SK-N-SH (cell line): ENCODE measurements at regions not wholly inside any gene's neighbourhood (a gene's known extent, or its start where the extent isn't known, plus 50 kb on each side); places are given as distances from the start of the nearest gene placed in this dataset.

Experiments used
- CTCF ChIA-PET: fragments of 300-600, 350-600 bp; formaldehyde crosslinking; extraction: SDS; loops from one replicate; lab custom pipeline; 2021; lab: Yijun Ruan, JAX
- POLR2A ChIA-PET: fragments of 350-600 bp; sonication (Branson Sonifier 250); formaldehyde crosslinking; extraction: SDS; loops from one replicate; lab custom pipeline; 2020; ENCODE audit warnings: antibody characterized with exemption, inconsistent platforms; lab: Yijun Ruan, JAX
- DNase-seq: peaks from one replicate; pipeline ENCODE4 v3.0.0; 2012
- H2AFZ ChIP-seq: fragments of 200-600 bp; sonication (generic); 2 replicates; pipeline ENCODE4 v1.8.1; 2016; ENCODE audit warnings: antibody characterized with exemption, mild to moderate bottlenecking, low read depth
- H3F3A ChIP-seq: fragments of 200-600 bp; sonication (generic); replicated peaks from 2 replicates; pipeline ENCODE3; 2016; ENCODE audit warnings: antibody characterized with exemption, mild to moderate bottlenecking; ENCODE audit not compliant: insufficient read depth
- H3K27ac ChIP-seq, 2 experiments: fragments of 200-500 bp in 1 of 2; fragments of 200-600 bp in 1 of 2; sonication (Bioruptor generic) in 1 of 2; sonication (generic), shearing (Covaris generic) in 1 of 2; 2 replicates each; pipeline versions ENCODE4 v1.5.1 to v1.6.1; 2014 to 2016; ENCODE audit warnings: low read depth in 2 of 2, inconsistent platforms in 1 of 2, low read length in 1 of 2, mild to moderate bottlenecking in 1 of 2, mixed read lengths in 1 of 2
- H3K27me3 ChIP-seq: fragments of 200-600 bp; sonication (generic), shearing (Covaris generic); 2 replicates; pipeline ENCODE4 v1.6.1; 2016; ENCODE audit warnings: mixed run types; ENCODE audit not compliant: insufficient read depth
- H3K36me3 ChIP-seq, 2 experiments: fragments of 200-500 bp in 1 of 2; fragments of 200-600 bp in 1 of 2; sonication (Bioruptor generic) in 1 of 2; sonication (generic) in 1 of 2; replicated peaks in 1 of 2; 2 replicates each; pipeline versions ENCODE3 to v1.5.1; 2014 to 2016; ENCODE audit warnings: low read length in 1 of 2, mild to moderate bottlenecking in 1 of 2; ENCODE audit not compliant: insufficient read depth in 2 of 2, control insufficient read depth in 1 of 2
- H3K4me1 ChIP-seq, 2 experiments: fragments of 200-500 bp in 1 of 2; fragments of 200-600 bp in 1 of 2; sonication (Bioruptor generic) in 1 of 2; sonication (generic), shearing (Covaris generic) in 1 of 2; 2 replicates each; pipeline versions ENCODE4 v1.5.1 to v1.6.1; 2014 to 2016; ENCODE audit warnings: low read depth in 1 of 2, low read length in 1 of 2, mixed run types in 1 of 2; ENCODE audit not compliant: insufficient read depth in 2 of 2, control insufficient read depth in 1 of 2
- H3K4me2 ChIP-seq: fragments of 200-600 bp; sonication (generic), shearing (Covaris generic); 2 replicates; pipeline ENCODE4 v1.6.1; 2017; ENCODE audit warnings: mixed run types
- H3K4me3 ChIP-seq, 2 experiments: fragments of 200-500 bp in 1 of 2; fragments of 200-600 bp in 1 of 2; sonication (Bioruptor generic) in 1 of 2; sonication (generic), shearing (Covaris generic) in 1 of 2; 2 replicates each; pipeline versions ENCODE4 v1.5.1 to v1.8.1; 2014 to 2016; ENCODE audit warnings: low read depth in 2 of 2, inconsistent platforms in 1 of 2, low read length in 1 of 2, mild to moderate bottlenecking in 1 of 2, mixed read lengths in 1 of 2, moderate library complexity in 1 of 2
- H3K79me2 ChIP-seq: fragments of 200-600 bp; sonication (generic); 2 replicates; pipeline ENCODE4 v1.8.1; 2017; ENCODE audit warnings: mild to moderate bottlenecking; ENCODE audit not compliant: insufficient read depth
- H3K9ac ChIP-seq: fragments of 200-600 bp; sonication (generic); 2 replicates; pipeline ENCODE4 v1.6.1; 2017; ENCODE audit warnings: mixed run types
- H3K9me2 ChIP-seq: fragments of 200-600 bp; sonication (generic); 2 replicates; pipeline ENCODE4 v1.6.1; 2017; ENCODE audit warnings: mixed run types
- H3K9me3 ChIP-seq: fragments of 200-600 bp; sonication (generic); 2 replicates; pipeline ENCODE4 v1.6.1; 2017; ENCODE audit warnings: mixed run types, mild to moderate bottlenecking, moderate library complexity
- H4K20me1 ChIP-seq: fragments of 200-600 bp; sonication (generic); 2 replicates; pipeline ENCODE4 v1.6.1; 2017; ENCODE audit warnings: mild to moderate bottlenecking, mixed run types; ENCODE audit not compliant: insufficient read depth
- EP300 ChIP-seq, 2 experiments: IDR thresholded peaks; 2 replicates each; pipeline versions ENCODE4 v1.4.0 to v1.6.1; 2012; ENCODE audit warnings: borderline replicate concordance in 1 of 2, low read depth in 1 of 2, low read length in 1 of 2
- FOXM1 ChIP-seq: IDR thresholded peaks from 2 replicates; pipeline ENCODE4 v1.4.0; 2012; ENCODE audit warnings: low read depth, mild to moderate bottlenecking
- NRF1 ChIP-seq: IDR thresholded peaks from 2 replicates; pipeline ENCODE4 v1.6.1; 2012; ENCODE audit warnings: low read depth, mild to moderate bottlenecking, low read length
- RCOR1 ChIP-seq: fragments of 150-350 bp; IDR thresholded peaks from 2 replicates; pipeline ENCODE4 v1.6.1; 2017; ENCODE audit warnings: antibody characterized with exemption, low read length
- RXRA ChIP-seq: IDR thresholded peaks from 2 replicates; pipeline ENCODE4 v1.4.0; 2012; ENCODE audit warnings: low read depth, mild to moderate bottlenecking, borderline replicate concordance
- SIN3A ChIP-seq: IDR thresholded peaks from 2 replicates; pipeline ENCODE4 v1.6.1; 2012; ENCODE audit warnings: low read depth, mild to moderate bottlenecking, low read length, moderate library complexity, borderline replicate concordance
- TAF1 ChIP-seq: IDR thresholded peaks from 2 replicates; pipeline ENCODE4 v1.6.1; 2012; ENCODE audit warnings: low read depth, mild to moderate bottlenecking, low read length, moderate library complexity, borderline replicate concordance
- WGBS: methylation state at CpG from one replicate; pipeline ENCODE4 v1.1.6; 2017; ENCODE audit warnings: low lambda C conversion rate; 5-methylcytosine and 5-hydroxymethylcytosine counted together
- TF ChIP-seq, protein P1 (sequence below): IDR thresholded peaks from 2 replicates; pipeline ENCODE4 v1.4.0; 2012; ENCODE audit warnings: low read depth, borderline replicate concordance
- TF ChIP-seq, protein P2 (sequence below): IDR thresholded peaks from 2 replicates; pipeline ENCODE4 v1.6.1; 2012; ENCODE audit warnings: mild to moderate bottlenecking, low read depth, low read length, moderate library complexity
- TF ChIP-seq, protein P3 (sequence below): IDR thresholded peaks from 2 replicates; pipeline ENCODE4 v1.4.0; 2012; ENCODE audit warnings: low read depth
- TF ChIP-seq, protein P4 (sequence below): fragments of 150-350 bp; IDR thresholded peaks from 2 replicates; pipeline ENCODE4 v1.6.1; 2017; ENCODE audit warnings: antibody characterized with exemption, low read length, low read depth, borderline replicate concordance

DNA sequence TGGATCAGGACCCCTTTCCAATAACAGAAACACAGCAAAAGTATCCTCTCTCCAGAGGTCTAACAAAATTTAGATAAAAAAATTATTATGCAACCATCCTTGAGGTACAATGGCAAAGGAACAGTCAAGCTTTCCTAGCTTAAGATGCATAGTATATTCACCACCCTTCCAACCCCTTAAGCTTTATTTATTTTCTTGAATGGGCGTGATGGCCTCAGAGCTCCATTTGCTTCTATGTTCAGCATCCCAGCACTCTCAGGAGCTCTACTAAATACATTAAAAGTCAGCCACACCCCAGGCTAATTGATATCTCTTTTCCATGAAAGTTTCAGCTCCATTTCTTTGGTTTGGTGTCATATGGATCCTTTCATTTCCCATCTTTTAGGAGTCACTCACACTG lies 1335.2 kb upstream of the ZEB2 start (continued):
- no peak for TF ChIP-seq TAF1
- TF ChIP-seq SIN3A = no peak
- TF ChIP-seq, protein P1, sequence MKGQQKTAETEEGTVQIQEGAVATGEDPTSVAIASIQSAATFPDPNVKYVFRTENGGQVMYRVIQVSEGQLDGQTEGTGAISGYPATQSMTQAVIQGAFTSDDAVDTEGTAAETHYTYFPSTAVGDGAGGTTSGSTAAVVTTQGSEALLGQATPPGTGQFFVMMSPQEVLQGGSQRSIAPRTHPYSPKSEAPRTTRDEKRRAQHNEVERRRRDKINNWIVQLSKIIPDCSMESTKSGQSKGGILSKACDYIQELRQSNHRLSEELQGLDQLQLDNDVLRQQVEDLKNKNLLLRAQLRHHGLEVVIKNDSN = no peak
- TF ChIP-seq RCOR1 = no peak

DNA sequence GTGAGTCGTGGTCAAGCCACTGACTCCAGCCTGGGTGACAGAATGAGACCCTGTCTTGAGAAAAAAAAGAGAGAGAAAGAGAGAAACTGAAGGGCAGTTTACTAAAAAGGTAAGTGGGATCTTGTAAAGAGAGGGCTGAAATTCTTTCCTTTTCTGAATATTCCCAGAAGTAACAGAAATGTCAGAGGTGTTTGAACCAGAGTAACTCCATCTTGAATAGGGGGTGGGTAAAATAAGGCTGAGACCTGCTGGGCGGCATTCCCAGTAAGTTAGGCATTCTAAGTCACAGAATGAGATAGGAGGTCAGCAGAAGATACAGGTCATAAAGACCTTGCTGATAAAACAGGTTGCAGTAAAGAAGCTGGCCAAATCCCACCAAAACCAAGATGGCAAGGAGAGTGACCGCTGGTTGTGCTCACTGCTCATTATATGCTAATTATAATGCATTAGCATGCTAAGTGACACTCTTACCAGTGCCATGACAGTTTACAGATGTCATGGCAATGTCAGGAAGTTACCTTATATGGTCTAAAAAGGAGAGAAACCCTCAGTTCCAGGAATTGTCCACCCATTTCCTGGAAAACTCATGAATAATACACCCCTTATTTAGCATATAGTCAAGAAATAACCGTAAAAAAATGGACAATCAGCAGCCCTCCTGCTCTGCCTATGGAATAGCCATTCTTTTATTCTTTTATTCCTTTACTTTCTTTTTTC lies 1334.3 kb upstream of the ZEB2 start:
- TF ChIP-seq, protein P2, sequence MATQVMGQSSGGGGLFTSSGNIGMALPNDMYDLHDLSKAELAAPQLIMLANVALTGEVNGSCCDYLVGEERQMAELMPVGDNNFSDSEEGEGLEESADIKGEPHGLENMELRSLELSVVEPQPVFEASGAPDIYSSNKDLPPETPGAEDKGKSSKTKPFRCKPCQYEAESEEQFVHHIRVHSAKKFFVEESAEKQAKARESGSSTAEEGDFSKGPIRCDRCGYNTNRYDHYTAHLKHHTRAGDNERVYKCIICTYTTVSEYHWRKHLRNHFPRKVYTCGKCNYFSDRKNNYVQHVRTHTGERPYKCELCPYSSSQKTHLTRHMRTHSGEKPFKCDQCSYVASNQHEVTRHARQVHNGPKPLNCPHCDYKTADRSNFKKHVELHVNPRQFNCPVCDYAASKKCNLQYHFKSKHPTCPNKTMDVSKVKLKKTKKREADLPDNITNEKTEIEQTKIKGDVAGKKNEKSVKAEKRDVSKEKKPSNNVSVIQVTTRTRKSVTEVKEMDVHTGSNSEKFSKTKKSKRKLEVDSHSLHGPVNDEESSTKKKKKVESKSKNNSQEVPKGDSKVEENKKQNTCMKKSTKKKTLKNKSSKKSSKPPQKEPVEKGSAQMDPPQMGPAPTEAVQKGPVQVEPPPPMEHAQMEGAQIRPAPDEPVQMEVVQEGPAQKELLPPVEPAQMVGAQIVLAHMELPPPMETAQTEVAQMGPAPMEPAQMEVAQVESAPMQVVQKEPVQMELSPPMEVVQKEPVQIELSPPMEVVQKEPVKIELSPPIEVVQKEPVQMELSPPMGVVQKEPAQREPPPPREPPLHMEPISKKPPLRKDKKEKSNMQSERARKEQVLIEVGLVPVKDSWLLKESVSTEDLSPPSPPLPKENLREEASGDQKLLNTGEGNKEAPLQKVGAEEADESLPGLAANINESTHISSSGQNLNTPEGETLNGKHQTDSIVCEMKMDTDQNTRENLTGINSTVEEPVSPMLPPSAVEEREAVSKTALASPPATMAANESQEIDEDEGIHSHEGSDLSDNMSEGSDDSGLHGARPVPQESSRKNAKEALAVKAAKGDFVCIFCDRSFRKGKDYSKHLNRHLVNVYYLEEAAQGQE = no peak
- no peak for TF ChIP-seq EP300 (IDR thresholded peaks at IDR 0.05; ENCODE audit: borderline replicate concordance in 1 of 2, low read depth in 1 of 2, low read length in 1 of 2)
- no peak for TF ChIP-seq RXRA
- TF ChIP-seq, protein P3, sequence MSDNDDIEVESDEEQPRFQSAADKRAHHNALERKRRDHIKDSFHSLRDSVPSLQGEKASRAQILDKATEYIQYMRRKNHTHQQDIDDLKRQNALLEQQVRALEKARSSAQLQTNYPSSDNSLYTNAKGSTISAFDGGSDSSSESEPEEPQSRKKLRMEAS = no peak
- Histone ChIP-seq H3K27ac (no peak overlapping the region), H3K4me2 (no peak overlapping the region), H4K20me1 (no peaks in the 10 kb centered on the region), H3K79me2 (no peaks in the 10 kb centered on the region), H3K9me3 (no peaks in the 10 kb centered on the region), H3K4me1 (no peaks in the 10 kb centered on the region), H3K9me2 (no peaks in the 10 kb centered on the region), H3K27me3 (no peaks in the 10 kb centered on the region), H3K36me3 (no peaks in the 10 kb centered on the region), H3K9ac (no peak overlapping the region), H3K4me3 (no peak overlapping the region), H3F3A (no peaks in the 10 kb centered on the region), H2AFZ (no peak overlapping the region)
- ChIA-PET POLR2A (no interaction called here), CTCF (no interaction called here)
- 67% methylated on average over 4 of the region's 4 CpGs for WGBS
- DNase-seq = no peak

DNA sequence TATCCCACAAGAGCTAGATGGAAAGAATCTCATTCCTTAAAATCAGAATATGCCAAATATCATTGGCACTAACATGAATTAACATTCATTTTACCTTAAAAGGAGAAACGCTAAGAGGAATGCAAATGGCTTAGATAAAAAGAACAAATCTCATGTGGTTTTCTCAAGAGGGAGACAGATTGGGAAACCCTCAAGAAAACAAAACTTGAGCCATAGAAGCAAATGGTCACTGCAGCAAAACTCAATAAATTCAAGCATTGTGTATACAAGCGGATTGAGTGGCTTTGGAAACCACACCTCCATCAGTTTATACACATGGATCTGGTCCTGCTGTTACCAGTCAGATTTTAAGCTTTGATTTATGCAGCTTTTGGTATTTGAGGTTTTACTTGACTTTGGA lies 1331.8 kb upstream of the ZEB2 start:
- Histone ChIP-seq H3K4me1 (no peaks in the 10 kb centered on the region), H3K36me3 (no peaks in the 10 kb centered on the region), H3K4me2 (no peak overlapping the region), H3K27me3 (no peaks in the 10 kb centered on the region), H3F3A (no peaks in the 10 kb centered on the region), H4K20me1 (no peaks in the 10 kb centered on the region), H3K9ac (no peak overlapping the region), H3K4me3 (no peak overlapping the region), H3K27ac (no peak overlapping the region), H3K9me2 (no peaks in the 10 kb centered on the region), H2AFZ (no peak overlapping the region), H3K9me3 (no peaks in the 10 kb centered on the region), H3K79me2 (no peaks in the 10 kb centered on the region)
- DNase-seq = no peak
- ChIA-PET CTCF (no interaction called here), POLR2A (no interaction called here)
- 88% methylated on average over 2 of the region's 2 CpGs for WGBS
- TF ChIP-seq RXRA = no peak
- no peak for TF ChIP-seq FOXM1
- no peak for TF ChIP-seq NRF1
- TF ChIP-seq, protein P4, sequence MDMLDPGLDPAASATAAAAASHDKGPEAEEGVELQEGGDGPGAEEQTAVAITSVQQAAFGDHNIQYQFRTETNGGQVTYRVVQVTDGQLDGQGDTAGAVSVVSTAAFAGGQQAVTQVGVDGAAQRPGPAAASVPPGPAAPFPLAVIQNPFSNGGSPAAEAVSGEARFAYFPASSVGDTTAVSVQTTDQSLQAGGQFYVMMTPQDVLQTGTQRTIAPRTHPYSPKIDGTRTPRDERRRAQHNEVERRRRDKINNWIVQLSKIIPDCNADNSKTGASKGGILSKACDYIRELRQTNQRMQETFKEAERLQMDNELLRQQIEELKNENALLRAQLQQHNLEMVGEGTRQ = no peak
- TF ChIP-seq, all 33 proteins: peak for 0
